CD4-positive, alpha-beta memory T cell (primary cell): ENCODE measurements at regions not wholly inside any gene's neighbourhood (a gene's known extent, or its start where the extent isn't known, plus 50 kb on each side); places are given as distances from the start of the nearest gene placed in this dataset.
A peak's percentile ranks its signal among the peaks of the same experiment; 100 is the strongest.

ENCODE experiments used
- CTCF ChIA-PET: fragments of 350-600 bp; sonication (Branson Sonifier 250); formaldehyde crosslinking; loops from one replicate; lab custom pipeline; 2021; ENCODE audit warnings: inconsistent platforms; ENCODE audit not compliant: partially characterized antibody; lab: Charles Lee
- POLR2A ChIA-PET: fragments of 350-600 bp; sonication (Branson Sonifier 250); formaldehyde crosslinking; loops from one replicate; lab custom pipeline; 2021; ENCODE audit not compliant: partially characterized antibody; lab: Charles Lee
- DNase-seq, 5 donors: peaks; one replicate each; pipeline versions ENCODE4 v3.0.0 to v3.0.0-alpha.2; 2020 to 2022; ENCODE audit warnings: mixed read lengths in 1 of 5
- H3K27ac ChIP-seq: one replicate; pipeline ENCODE4 v1.7.0; 2013; ENCODE audit warnings: low read depth, low read length
- H3K27me3 ChIP-seq: 2 replicates; pipeline ENCODE4 v1.7.0; 2013; ENCODE audit warnings: mild to moderate bottlenecking, low read length, moderate library complexity; ENCODE audit not compliant: insufficient read depth
- H3K36me3 ChIP-seq: 2 replicates; pipeline ENCODE4 v1.7.0; 2013; ENCODE audit warnings: mild to moderate bottlenecking, low read length, moderate library complexity; ENCODE audit not compliant: insufficient read depth
- H3K4me1 ChIP-seq: 2 replicates; pipeline ENCODE4 v1.7.0; 2013; ENCODE audit warnings: mild to moderate bottlenecking, low read length, moderate library complexity; ENCODE audit not compliant: insufficient read depth
- H3K4me3 ChIP-seq, 2 donors: one replicate each; pipeline ENCODE4 v1.7.0; 2013; ENCODE audit warnings: low read length in 2 of 2, mild to moderate bottlenecking in 1 of 2
- H3K9me3 ChIP-seq, 2 donors: one replicate each; pipeline ENCODE4 v1.7.0; 2013; ENCODE audit warnings: low read length in 2 of 2, control low read depth in 1 of 2; ENCODE audit not compliant: control insufficient read depth in 1 of 2
- H3K27ac Mint-ChIP-seq, 7 donors: one replicate each; pipeline ENCODE4 v1.8.0; 2020 to 2021; ENCODE audit warnings: mixed read lengths in 7 of 7, mild to moderate bottlenecking in 6 of 7, inconsistent platforms in 3 of 7, moderate library complexity in 3 of 7
- H3K27me3 Mint-ChIP-seq, 2 donors: one replicate each; pipeline ENCODE4 v1.8.0; 2020 to 2021; ENCODE audit warnings: mixed read lengths in 2 of 2
- H3K36me3 Mint-ChIP-seq, 2 donors: one replicate each; pipeline ENCODE4 v1.8.0; 2020 to 2021; ENCODE audit warnings: mixed read lengths in 2 of 2, inconsistent platforms in 1 of 2, mild to moderate bottlenecking in 1 of 2
- H3K4me1 Mint-ChIP-seq, 4 donors: one replicate each; pipeline ENCODE4 v1.8.0; 2020 to 2021; ENCODE audit warnings: mixed read lengths in 4 of 4, mild to moderate bottlenecking in 1 of 4
- H3K4me3 Mint-ChIP-seq, 8 donors: one replicate each; pipeline ENCODE4 v1.8.0; 2020 to 2021; ENCODE audit warnings: mixed read lengths in 8 of 8, mild to moderate bottlenecking in 7 of 8, moderate library complexity in 6 of 8, inconsistent platforms in 3 of 8
- H3K9me3 Mint-ChIP-seq, 8 donors: one replicate each; pipeline ENCODE4 v1.8.0; 2020 to 2021; ENCODE audit warnings: mixed read lengths in 8 of 8, mild to moderate bottlenecking in 5 of 8, inconsistent platforms in 3 of 8, moderate library complexity in 1 of 8
- intact Hi-C: fragments of 100-400 bp; cut with micrococcal nuclease; formaldehyde crosslinking; loops from one replicate; pipeline ENCODE4 v1.15.1; 2023

- no peak for DNase-seq
- CTCF ChIA-PET = no interaction called here
- peaks cover 0 to 18% (median 9%) of the 10 kb centered on the region in 8 donors for H3K9me3 Mint-ChIP-seq
- no peaks in the 10 kb centered on the region for H3K27me3 Mint-ChIP-seq
- Histone ChIP-seq H3K36me3 (no peaks in the 10 kb centered on the region), H3K4me1 (no peaks in the 10 kb centered on the region), H3K4me3 (no peak overlapping the region), H3K27me3 (no peaks in the 10 kb centered on the region), H3K9me3 (no peaks in the 10 kb centered on the region), H3K27ac (no peak overlapping the region)
- no peak overlapping the region for H3K27ac Mint-ChIP-seq
- H3K4me1 Mint-ChIP-seq = no peaks in the 10 kb centered on the region
- H3K36me3 Mint-ChIP-seq = no peaks in the 10 kb centered on the region
- POLR2A ChIA-PET = no interaction called here
- no peak overlapping the region for H3K4me3 Mint-ChIP-seq
- intact Hi-C loops = no loop called here
Measured at GRCh38 chr14:27015065-27015464, 417.2 kb upstream of the NOVA1 start.

GRCh38 chr14:27025648-27026047 lies 427.8 kb upstream of the NOVA1 start:
- no peaks in the 10 kb centered on the region for H3K9me3 ChIP-seq
- H3K4me3 ChIP-seq = no peak overlapping the region
- no peaks in the 10 kb centered on the region for H3K36me3 ChIP-seq
- CTCF ChIA-PET = no interaction called here
- H3K4me3 Mint-ChIP-seq = no peak overlapping the region
- no peaks in the 10 kb centered on the region for H3K4me1 Mint-ChIP-seq
- POLR2A ChIA-PET = no interaction called here
- H3K36me3 Mint-ChIP-seq = no peaks in the 10 kb centered on the region
- no peaks in the 10 kb centered on the region for H3K27me3 ChIP-seq
- H3K27ac Mint-ChIP-seq = no peak overlapping the region
- intact Hi-C loops = no loop called here
- H3K9me3 Mint-ChIP-seq = peaks cover 4 to 28% (median 13%) of the 10 kb centered on the region in 8 donors
- no peaks in the 10 kb centered on the region for H3K4me1 ChIP-seq
- H3K27me3 Mint-ChIP-seq = no peaks in the 10 kb centered on the region
- no peak for DNase-seq
- no peak overlapping the region for H3K27ac ChIP-seq

DNA sequence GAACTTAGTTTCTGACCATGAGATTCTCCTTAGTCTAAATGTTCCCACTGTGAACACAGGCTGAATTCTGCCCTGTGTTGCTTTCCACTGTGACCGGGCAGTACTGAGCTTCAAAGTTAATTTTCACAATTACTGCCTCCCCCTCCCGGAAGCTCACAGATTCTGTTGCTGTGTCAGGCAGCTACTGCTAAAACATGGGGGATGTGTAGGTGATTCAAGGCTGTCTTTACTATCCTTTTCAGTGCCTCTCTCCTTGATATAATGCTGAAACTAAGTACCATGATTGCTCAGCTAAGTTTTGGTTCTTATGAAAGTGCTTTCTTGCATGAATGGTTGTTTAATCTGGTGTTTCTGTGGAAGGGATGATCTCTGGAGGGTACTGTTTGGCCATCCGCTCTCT lies 428.3 kb upstream of the NOVA1 start:
- Histone ChIP-seq H3K4me1 (no peaks in the 10 kb centered on the region), H3K27me3 (no peaks in the 10 kb centered on the region), H3K4me3 (no peak overlapping the region), H3K27ac (no peak overlapping the region), H3K9me3 (no peaks in the 10 kb centered on the region), H3K36me3 (no peaks in the 10 kb centered on the region)
- Mint-ChIP-seq H3K4me3 (no peak overlapping the region), H3K4me1 (no peaks in the 10 kb centered on the region), H3K9me3 (peaks cover 4 to 28% (median 15%) of the 10 kb centered on the region in 8 donors), H3K36me3 (no peaks in the 10 kb centered on the region), H3K27ac (no peak overlapping the region), H3K27me3 (no peaks in the 10 kb centered on the region)
- CTCF ChIA-PET = no interaction called here
- intact Hi-C loops = no loop called here
- no peak for DNase-seq
- POLR2A ChIA-PET = no interaction called here

DNA sequence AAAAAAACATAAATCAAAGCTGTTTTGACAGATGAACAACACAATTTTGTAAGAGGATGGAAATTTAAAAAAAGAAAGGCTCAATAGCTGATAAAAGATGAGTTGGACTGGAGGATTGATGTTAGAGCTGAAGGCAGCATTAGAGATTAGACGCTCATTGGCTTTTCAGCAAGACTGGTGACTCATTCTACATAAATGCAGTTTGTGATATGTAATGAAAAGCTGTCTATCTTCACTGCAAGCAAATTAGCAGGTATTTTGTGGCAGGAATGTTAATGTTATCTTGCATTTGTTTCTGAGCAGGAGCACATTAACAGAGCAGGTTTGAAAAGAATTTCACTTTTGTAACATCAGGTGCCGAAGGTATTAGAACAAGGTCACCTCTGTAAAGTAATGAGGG lies 442.7 kb upstream of the NOVA1 start:
- Histone ChIP-seq H3K9me3 (peaks cover 0 to 8% of the 10 kb centered on the region in 2 donors), H3K27me3 (no peaks in the 10 kb centered on the region), H3K4me1 (no peaks in the 10 kb centered on the region), H3K4me3 (no peak overlapping the region), H3K36me3 (no peaks in the 10 kb centered on the region), H3K27ac (no peak overlapping the region)
- no peaks in the 10 kb centered on the region for H3K27me3 Mint-ChIP-seq
- no peaks in the 10 kb centered on the region for H3K4me1 Mint-ChIP-seq
- no peaks in the 10 kb centered on the region for H3K36me3 Mint-ChIP-seq
- ChIA-PET POLR2A (no interaction called here), CTCF (no interaction called here)
- no peak overlapping the region for H3K27ac Mint-ChIP-seq
- DNase-seq = no peak
- peaks cover 3 to 28% (median 15%) of the 10 kb centered on the region in 8 donors for H3K9me3 Mint-ChIP-seq
- intact Hi-C loops = no loop called here
- no peak overlapping the region for H3K4me3 Mint-ChIP-seq

- H3K4me1 ChIP-seq = no peaks in the 10 kb centered on the region
- intact Hi-C loops = no loop called here
- Mint-ChIP-seq H3K4me3 (no peak overlapping the region), H3K27ac (peak overlapping the region in 1 of 7 donors; percentile 73), H3K9me3 (peaks cover 0 to 43% (median 16%) of the 10 kb centered on the region in 8 donors), H3K36me3 (no peaks in the 10 kb centered on the region), H3K4me1 (no peaks in the 10 kb centered on the region), H3K27me3 (no peaks in the 10 kb centered on the region)
- no peaks in the 10 kb centered on the region for H3K9me3 ChIP-seq
- no peak for DNase-seq
- H3K27ac ChIP-seq = no peak overlapping the region
- no peaks in the 10 kb centered on the region for H3K27me3 ChIP-seq
- POLR2A ChIA-PET = no interaction called here
- CTCF ChIA-PET = no interaction called here
- H3K36me3 ChIP-seq = no peaks in the 10 kb centered on the region
- H3K4me3 ChIP-seq = no peak overlapping the region
Measured at GRCh38 chr14:27049701-27050100, 451.9 kb upstream of the NOVA1 start.

- Mint-ChIP-seq H3K27ac (no peak overlapping the region), H3K4me3 (no peak overlapping the region), H3K27me3 (no peaks in the 10 kb centered on the region), H3K9me3 (peaks cover 0 to 46% (median 21%) of the 10 kb centered on the region in 8 donors), H3K36me3 (no peaks in the 10 kb centered on the region), H3K4me1 (no peaks in the 10 kb centered on the region)
- ChIA-PET CTCF (no interaction called here), POLR2A (no interaction called here)
- no peak overlapping the region for H3K27ac ChIP-seq
- no peaks in the 10 kb centered on the region for H3K9me3 ChIP-seq
- intact Hi-C loops = no loop called here
- no peaks in the 10 kb centered on the region for H3K27me3 ChIP-seq
- H3K36me3 ChIP-seq = no peaks in the 10 kb centered on the region
- no peak overlapping the region for H3K4me3 ChIP-seq
- no peak for DNase-seq
- H3K4me1 ChIP-seq = no peaks in the 10 kb centered on the region
Measured at GRCh38 chr14:27050208-27050607, 452.4 kb upstream of the NOVA1 start.

DNA sequence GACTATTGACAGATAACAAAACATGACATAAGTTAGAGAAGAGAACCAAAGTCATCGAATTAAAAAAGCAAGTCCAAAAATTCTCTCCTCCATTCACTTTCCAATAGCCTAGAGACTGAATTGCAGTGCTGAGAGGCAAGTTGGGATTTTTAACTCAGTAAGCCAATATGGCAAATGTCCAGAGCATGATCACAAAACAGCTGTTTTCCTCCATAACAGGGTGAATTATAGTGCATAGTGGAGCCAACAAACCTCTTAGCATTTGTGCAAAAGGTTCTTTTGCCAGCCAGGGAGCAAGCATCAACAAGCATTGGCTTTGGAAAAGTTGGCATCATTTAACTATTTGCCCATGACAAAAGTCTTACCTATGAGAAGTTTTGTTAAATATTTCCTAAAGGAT lies 458.8 kb upstream of the NOVA1 start:
- H3K4me1 ChIP-seq = no peaks in the 10 kb centered on the region
- H3K36me3 ChIP-seq = no peaks in the 10 kb centered on the region
- POLR2A ChIA-PET = no interaction called here
- Mint-ChIP-seq H3K9me3 (peaks cover 0 to 49% (median 18%) of the 10 kb centered on the region in 8 donors), H3K4me1 (no peaks in the 10 kb centered on the region), H3K27me3 (no peaks in the 10 kb centered on the region), H3K36me3 (no peaks in the 10 kb centered on the region), H3K27ac (no peak overlapping the region), H3K4me3 (no peak overlapping the region)
- H3K27ac ChIP-seq = no peak overlapping the region
- no peak overlapping the region for H3K4me3 ChIP-seq
- DNase-seq = no peak
- no peaks in the 10 kb centered on the region for H3K27me3 ChIP-seq
- no peaks in the 10 kb centered on the region for H3K9me3 ChIP-seq
- intact Hi-C loops = no loop called here
- CTCF ChIA-PET = no interaction called here

DNA sequence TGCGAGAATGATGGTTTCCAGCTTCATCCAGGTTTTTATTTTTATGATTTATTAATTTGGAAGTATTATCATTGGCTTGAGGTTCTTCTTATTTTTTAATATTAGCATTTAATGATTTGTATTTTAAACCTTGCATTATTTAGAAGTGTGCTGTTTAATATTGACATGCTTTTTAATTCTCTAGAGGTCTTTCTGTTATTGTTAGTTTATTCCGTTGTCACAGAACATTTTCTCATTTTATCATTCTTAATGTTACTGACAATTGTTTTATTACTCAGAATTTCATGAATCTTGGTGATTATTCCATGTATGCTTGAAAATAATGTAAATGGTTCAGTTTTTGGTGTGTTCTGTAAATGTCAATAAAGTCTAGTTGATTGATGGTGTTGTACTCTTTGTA lies 463.5 kb upstream of the NOVA1 start:
- intact Hi-C loops = no loop called here
- H3K4me1 Mint-ChIP-seq = no peaks in the 10 kb centered on the region
- H3K36me3 ChIP-seq = no peaks in the 10 kb centered on the region
- H3K27ac ChIP-seq = no peak overlapping the region
- H3K4me3 ChIP-seq = no peak overlapping the region
- H3K27me3 Mint-ChIP-seq = no peaks in the 10 kb centered on the region
- no peak overlapping the region for H3K4me3 Mint-ChIP-seq
- H3K36me3 Mint-ChIP-seq = no peaks in the 10 kb centered on the region
- ChIA-PET CTCF (no interaction called here), POLR2A (no interaction called here)
- peaks cover 0 to 23% (median 12%) of the 10 kb centered on the region in 8 donors for H3K9me3 Mint-ChIP-seq
- no peak for DNase-seq
- no peaks in the 10 kb centered on the region for H3K4me1 ChIP-seq
- no peaks in the 10 kb centered on the region for H3K9me3 ChIP-seq
- no peak overlapping the region for H3K27ac Mint-ChIP-seq
- no peaks in the 10 kb centered on the region for H3K27me3 ChIP-seq
